SK-N-SH treated with all-trans-retinoic acid at 6 μM for 48 hours (cell line): ENCODE measurements at regions not wholly inside any gene's neighbourhood (a gene's known extent, or its start where the extent isn't known, plus 50 kb on each side); places are given as distances from the start of the nearest gene placed in this dataset.
A peak's percentile ranks its signal among the peaks of the same experiment; 100 is the strongest.

Experiments used
- ATAC-seq: fragments of 200-7000 bp; cut with Tn5 transposase; 3 replicates; pipeline ENCODE4 v1.9.1; 2020; ENCODE audit warnings: mild to moderate bottlenecking, moderate library complexity
- ARNTL ChIP-seq: fragments of 450-650 bp; formaldehyde crosslinking; IDR thresholded peaks from 2 replicates; pipeline ENCODE4 v1.5.0; 2020; ENCODE audit warnings: low read depth, mild to moderate bottlenecking, moderate library complexity, borderline replicate concordance
- CREB5 ChIP-seq: fragments of 250-450 bp; sonication (Bioruptor Pico); IDR thresholded peaks from 2 replicates; pipeline ENCODE4 v1.5.1; 2020; ENCODE audit warnings: low read depth, mild to moderate bottlenecking, moderate library complexity
- CSDC2 ChIP-seq: fragments of 250-450 bp; sonication (Bioruptor Pico); IDR thresholded peaks from 2 replicates; pipeline ENCODE4 v1.5.0; 2020; ENCODE audit warnings: mild to moderate bottlenecking, moderate library complexity
- CSRNP3 ChIP-seq: fragments of 250-450 bp; sonication (Bioruptor Pico); IDR thresholded peaks from 2 replicates; pipeline ENCODE4 v1.5.1; 2021; ENCODE audit warnings: mild to moderate bottlenecking, moderate library complexity
- ESRRG ChIP-seq: fragments of 250-450 bp; sonication (Bioruptor Pico); IDR thresholded peaks from 2 replicates; pipeline ENCODE4 v1.6.1; 2021; ENCODE audit warnings: mild to moderate bottlenecking
- ISL1 ChIP-seq: fragments of 250-450 bp; sonication (Bioruptor Pico); IDR thresholded peaks from 2 replicates; pipeline ENCODE4 v2.1.2; 2022; ENCODE audit warnings: mild to moderate bottlenecking, moderate library complexity
- OSR1 ChIP-seq: fragments of 250-450 bp; sonication (Bioruptor Pico); IDR thresholded peaks from 2 replicates; pipeline ENCODE4 v1.8.0; 2022; ENCODE audit warnings: moderate library complexity, mild to moderate bottlenecking, inconsistent platforms
- PATZ1 ChIP-seq: fragments of 250-450 bp; sonication (Bioruptor Pico); IDR thresholded peaks from 2 replicates; pipeline ENCODE4 v1.8.0; 2020; ENCODE audit warnings: mild to moderate bottlenecking, moderate library complexity, borderline replicate concordance
- PPARA ChIP-seq: fragments of 250-450 bp; sonication (Bioruptor Pico); IDR thresholded peaks from 2 replicates; pipeline ENCODE4 v1.5.0; 2020; ENCODE audit warnings: mild to moderate bottlenecking, borderline replicate concordance
- RARB ChIP-seq: fragments of 250-450 bp; sonication (Bioruptor Pico); IDR thresholded peaks from 2 replicates; pipeline ENCODE4 v1.8.0; 2021; ENCODE audit warnings: mild to moderate bottlenecking, moderate library complexity
- SNAI2 ChIP-seq: fragments of 250-450 bp; sonication (Bioruptor Pico); IDR thresholded peaks from 2 replicates; pipeline ENCODE4 v1.5.0; 2020; ENCODE audit warnings: mild to moderate bottlenecking, moderate library complexity
- TCF4 ChIP-seq: fragments of 250-450 bp; sonication (Bioruptor Pico); IDR thresholded peaks from 2 replicates; pipeline ENCODE4 v1.8.0; 2021; ENCODE audit warnings: mild to moderate bottlenecking, moderate library complexity, borderline replicate concordance
- TOX ChIP-seq: fragments of 250-450 bp; sonication (Bioruptor Pico); IDR thresholded peaks from 2 replicates; pipeline ENCODE4 v1.8.0; 2021; ENCODE audit warnings: mild to moderate bottlenecking, moderate library complexity, borderline replicate concordance
- TSHZ2 ChIP-seq: fragments of 250-450 bp; sonication (Bioruptor Pico); IDR thresholded peaks from 2 replicates; pipeline ENCODE4 v1.5.0; 2020; ENCODE audit warnings: mild to moderate bottlenecking, moderate library complexity
- ZC3H10 ChIP-seq: fragments of 250-450 bp; sonication (Bioruptor Pico); IDR thresholded peaks from 2 replicates; pipeline ENCODE4 v1.5.1; 2021; ENCODE audit warnings: mild to moderate bottlenecking, moderate library complexity
- ZFP3 ChIP-seq: fragments of 250-450 bp; sonication (Bioruptor Pico); IDR thresholded peaks from 2 replicates; pipeline ENCODE4 v1.5.0; 2020; ENCODE audit warnings: mild to moderate bottlenecking, moderate library complexity
- ZFP30 ChIP-seq: fragments of 450-650 bp; formaldehyde crosslinking; IDR thresholded peaks from 2 replicates; pipeline ENCODE4 v1.5.0; 2022; ENCODE audit warnings: mild to moderate bottlenecking, moderate library complexity
- ZNF565 ChIP-seq: fragments of 450-650 bp; formaldehyde crosslinking; conservative IDR thresholded peaks from 2 replicates; pipeline ENCODE4 v1.5.0; 2020; ENCODE audit warnings: low read depth, mild to moderate bottlenecking, moderate library complexity
- ZNF70 ChIP-seq: fragments of 450-650 bp; formaldehyde crosslinking; IDR thresholded peaks from 2 replicates; pipeline ENCODE4 v1.5.0; 2020; ENCODE audit warnings: mild to moderate bottlenecking, moderate library complexity
- ZNF8 ChIP-seq: fragments of 450-650 bp; formaldehyde crosslinking; IDR thresholded peaks from 2 replicates; pipeline ENCODE4 v1.5.0; 2020; ENCODE audit warnings: mild to moderate bottlenecking, moderate library complexity

GRCh38 chr7:82507976-82508677 lies 64.5 kb upstream of the CACNA2D1 start:
- no peak for ATAC-seq
- TF ChIP-seq ZNF565 (CRISPR knock-in tag), result no peak
- no peak for TF ChIP-seq ESRRG (CRISPR knock-in tag)

- ATAC-seq, result peak; percentile 25; the same call in 1 of the 3 replicates
- TF ChIP-seq ZNF8 (CRISPR knock-in tag), result no peak
- no peak for TF ChIP-seq ZFP3
These were observed 63.9 kb upstream of the CACNA2D1 start for GRCh38 chr7:82507365-82507975.

- ATAC-seq, result peak; percentile 58
These were observed 63.1 kb upstream of the CACNA2D1 start for GRCh38 chr7:82506702-82507101.

More at GRCh38 chr7:82506702-82507101, 63.1 kb upstream of the CACNA2D1 start:
- TF ChIP-seq RARB (CRISPR knock-in tag) (no peak), ESRRG (CRISPR knock-in tag) (no peak), ZC3H10 (CRISPR knock-in tag) (no peak), PATZ1 (CRISPR knock-in tag) (no peak), ZFP30 (no peak), PPARA (CRISPR knock-in tag) (no peak), ZFP3 (no peak), TOX (CRISPR knock-in tag) (no peak), TCF4 (CRISPR knock-in tag) (no peak), CSDC2 (no peak), TSHZ2 (no peak), CSRNP3 (CRISPR knock-in tag) (no peak), ZNF565 (CRISPR knock-in tag) (no peak), OSR1 (CRISPR knock-in tag) (no peak), ZNF8 (CRISPR knock-in tag) (no peak), ZNF70 (no peak), CREB5 (no peak), ISL1 (CRISPR knock-in tag) (no peak), ARNTL (no peak), SNAI2 (CRISPR knock-in tag) (no peak)
- TF ChIP-seq, all 23 proteins: peak for 0
